A673 (cell line): ENCODE measurements at regions not wholly inside any gene's neighbourhood (a gene's known extent, or its start where the extent isn't known, plus 50 kb on each side); places are given as distances from the start of the nearest gene placed in this dataset.
"Not testable (repeated sequence)": the region's sequence is repeated elsewhere in the genome, so short reads cannot be mapped to it uniquely, and the experiment has no call there.

Experiments
- CTCF ChIP-seq: fragments of 300-800, 200-600 bp; sonication (generic); conservative IDR thresholded peaks from 2 replicates; pipeline ENCODE4 v1.5.1; 2017; ENCODE audit warnings: low read depth, mild to moderate bottlenecking, antibody characterized with exemption, low read length, moderate library complexity, mixed read lengths
- EZH2 ChIP-seq: fragments of 200-600 bp; sonication (generic); IDR thresholded peaks from 2 replicates; pipeline ENCODE4 v1.6.1; 2017; ENCODE audit warnings: borderline replicate concordance, low read depth, mild to moderate bottlenecking, mixed read lengths, antibody characterized with exemption, low read length; ENCODE audit not compliant: poor library complexity, severe bottlenecking

GRCh38 chr6:153331221-153331620 lies 200.1 kb upstream of the RGS17 start:
- not testable (repeated sequence) for TF ChIP-seq CTCF, EZH2
